H9 (cell line): ENCODE measurements at regions not wholly inside any gene's neighbourhood (a gene's known extent, or its start where the extent isn't known, plus 50 kb on each side); places are given as distances from the start of the nearest gene placed in this dataset.

Source experiments
- DNase-seq: peaks from one replicate; pipeline ENCODE4 v3.0.0-alpha.2; 2017
- H2AFZ ChIP-seq: one replicate; pipeline ENCODE4 v1.6.1; 2013; ENCODE audit warnings: mild to moderate bottlenecking, low read length, control low read depth, moderate library complexity
- H2AK5ac ChIP-seq: 2 replicates; pipeline ENCODE4 v1.6.1; 2013; ENCODE audit warnings: low read length, control low read depth, mixed read lengths; ENCODE audit not compliant: insufficient read length
- H2BK120ac ChIP-seq: one replicate; pipeline ENCODE4 v1.6.1; 2013; ENCODE audit warnings: low read depth, mild to moderate bottlenecking, low read length, control low read depth, inconsistent platforms; ENCODE audit not compliant: poor library complexity, severe bottlenecking
- H2BK12ac ChIP-seq: 2 replicates; pipeline ENCODE4 v1.6.1; 2013; ENCODE audit warnings: low read length, control low read depth, mixed read lengths, low read depth; ENCODE audit not compliant: insufficient read length
- H2BK15ac ChIP-seq: 2 replicates; pipeline ENCODE4 v1.6.1; 2013; ENCODE audit warnings: low read depth, low read length, control low read depth
- H2BK20ac ChIP-seq: one replicate; pipeline ENCODE4 v1.6.1; 2013; ENCODE audit warnings: low read depth, mild to moderate bottlenecking, low read length, control low read depth, inconsistent platforms; ENCODE audit not compliant: poor library complexity, severe bottlenecking
- H2BK5ac ChIP-seq: 2 replicates; pipeline ENCODE4 v1.6.1; 2013; ENCODE audit warnings: low read length, control low read depth, mixed read lengths; ENCODE audit not compliant: insufficient read length
- H3K14ac ChIP-seq: 2 replicates; pipeline ENCODE4 v1.6.1; 2013; ENCODE audit warnings: low read length, control low read depth; ENCODE audit not compliant: insufficient read depth
- H3K18ac ChIP-seq: 2 replicates; pipeline ENCODE4 v1.6.1; 2013; ENCODE audit warnings: low read depth, mild to moderate bottlenecking, mixed read lengths, low read length, control low read depth; ENCODE audit not compliant: insufficient read length
- H3K23ac ChIP-seq: 2 replicates; pipeline ENCODE4 v1.6.1; 2013; ENCODE audit warnings: low read length, control low read depth, mixed read lengths, low read depth; ENCODE audit not compliant: insufficient read length
- H3K23me2 ChIP-seq: 2 replicates; pipeline ENCODE4 v1.6.1; 2013; ENCODE audit warnings: low read depth, mild to moderate bottlenecking, mixed read lengths, low read length, control low read depth; ENCODE audit not compliant: insufficient read length, poor library complexity, severe bottlenecking
- H3K27ac ChIP-seq: 2 replicates; pipeline ENCODE4 v1.5.1; 2013; ENCODE audit warnings: low read length, control low read depth, mixed read lengths, low read depth; ENCODE audit not compliant: insufficient read length
- H3K27me3 ChIP-seq: 2 replicates; pipeline ENCODE4 v1.6.1; 2013; ENCODE audit warnings: low read length, control low read depth, inconsistent platforms; ENCODE audit not compliant: insufficient read depth
- H3K4ac ChIP-seq: 2 replicates; pipeline ENCODE4 v1.6.1; 2013; ENCODE audit warnings: low read depth, mild to moderate bottlenecking, control low read depth, inconsistent platforms, low read length, moderate library complexity
- H3K4me1 ChIP-seq: 2 replicates; pipeline ENCODE4 v1.6.1; 2013; ENCODE audit warnings: low read length, control low read depth, inconsistent platforms; ENCODE audit not compliant: insufficient read depth
- H3K4me2 ChIP-seq: 2 replicates; pipeline ENCODE4 v1.6.1; 2013; ENCODE audit warnings: low read length, control low read depth, mixed read lengths; ENCODE audit not compliant: insufficient read length, insufficient read depth
- H3K56ac ChIP-seq: 2 replicates; pipeline ENCODE4 v1.6.1; 2013; ENCODE audit warnings: low read depth, mild to moderate bottlenecking, mixed read lengths, low read length, control low read depth; ENCODE audit not compliant: insufficient read length
- H3K79me1 ChIP-seq: 2 replicates; pipeline ENCODE4 v1.6.1; 2013; ENCODE audit warnings: low read depth, mild to moderate bottlenecking, moderate library complexity, low read length, control low read depth, inconsistent platforms; ENCODE audit not compliant: insufficient read depth, poor library complexity, severe bottlenecking
- H3K79me2 ChIP-seq: 2 replicates; pipeline ENCODE4 v1.6.1; 2013; ENCODE audit warnings: low read length, control low read depth, inconsistent platforms; ENCODE audit not compliant: insufficient read depth
- H3K9ac ChIP-seq: 2 replicates; pipeline ENCODE4 v1.6.1; 2013; ENCODE audit warnings: low read length, control low read depth, mixed read lengths; ENCODE audit not compliant: insufficient read length; ENCODE audit errors: extremely low read depth
- H3K9me3 ChIP-seq: one replicate; pipeline ENCODE4 v1.6.1; 2013; ENCODE audit warnings: low read depth, low read length, inconsistent platforms; ENCODE audit not compliant: control insufficient read depth
- H3T11ph ChIP-seq: one replicate; pipeline ENCODE4 v1.6.1; 2013; ENCODE audit warnings: mild to moderate bottlenecking, low read length, control low read depth, inconsistent platforms
- H4K20me1 ChIP-seq: one replicate; pipeline ENCODE4 v1.6.1; 2013; ENCODE audit not compliant: control insufficient read depth, insufficient read length, insufficient read depth
- H4K5ac ChIP-seq: 2 replicates; pipeline ENCODE4 v1.6.1; 2013; ENCODE audit warnings: low read depth, mild to moderate bottlenecking, mixed read lengths, low read length, control low read depth; ENCODE audit not compliant: insufficient read length
- H4K8ac ChIP-seq: replicated peaks from 2 replicates; pipeline ENCODE4 v1.6.1; 2013; ENCODE audit warnings: low read length, control low read depth, mixed read lengths, low read depth; ENCODE audit not compliant: insufficient read length
- H4K91ac ChIP-seq: 2 replicates; pipeline ENCODE4 v1.6.1; 2013; ENCODE audit warnings: low read depth, mild to moderate bottlenecking, moderate library complexity, mixed read lengths, low read length, control low read depth; ENCODE audit not compliant: insufficient read length
- H3K27ac Mint-ChIP-seq, 3 experiments: 2 replicates in 2 of 3; 3 replicates in 1 of 3; pipeline ENCODE4 v1.8.0; 2020 to 2021; ENCODE audit warnings: mixed read lengths in 3 of 3, mild to moderate bottlenecking in 1 of 3, moderate library complexity in 1 of 3
- H3K27me3 Mint-ChIP-seq: 2 replicates; pipeline ENCODE4 v1.8.0; 2021; ENCODE audit warnings: low read depth, mild to moderate bottlenecking, moderate library complexity, mixed read lengths
- H3K36me3 Mint-ChIP-seq, 3 experiments: 2 replicates in 2 of 3; 3 replicates in 1 of 3; pipeline ENCODE4 v1.8.0; 2020 to 2021; ENCODE audit warnings: low read depth in 3 of 3, mixed read lengths in 3 of 3; ENCODE audit not compliant: insufficient read depth in 1 of 3
- H3K4me1 Mint-ChIP-seq, 2 experiments: 2 replicates each; pipeline ENCODE4 v1.8.0; 2020; ENCODE audit warnings: mixed read lengths in 2 of 2
- H3K4me3 Mint-ChIP-seq, 2 experiments: 2 replicates in 1 of 2; 3 replicates in 1 of 2; pipeline ENCODE4 v1.8.0; 2020 to 2021; ENCODE audit warnings: mild to moderate bottlenecking in 2 of 2, mixed read lengths in 2 of 2, moderate library complexity in 1 of 2
- H3K9me3 Mint-ChIP-seq, 2 experiments: 2 replicates in 1 of 2; 3 replicates in 1 of 2; pipeline ENCODE4 v1.8.0; 2020; ENCODE audit warnings: mild to moderate bottlenecking in 2 of 2, mixed read lengths in 2 of 2, moderate library complexity in 1 of 2
- WGBS: extraction: QIAGEN DNeasy Blood & Tissue Kit; methylation state at CpG from one replicate; pipeline ENCODE4 v1.1.7; 2013; ENCODE audit warnings: missing lambda C conversion rate, low lambda C conversion rate, mixed read lengths; ENCODE audit not compliant: insufficient read length; ENCODE audit errors: extremely low coverage; 5-methylcytosine and 5-hydroxymethylcytosine counted together
- TF ChIP-seq, protein P1 (sequence below): fragments of 200-600 bp; sonication (generic); conservative IDR thresholded peaks from 3 replicates; pipeline ENCODE4 v1.8.0; 2021; ENCODE audit warnings: antibody characterized with exemption, mild to moderate bottlenecking

DNA sequence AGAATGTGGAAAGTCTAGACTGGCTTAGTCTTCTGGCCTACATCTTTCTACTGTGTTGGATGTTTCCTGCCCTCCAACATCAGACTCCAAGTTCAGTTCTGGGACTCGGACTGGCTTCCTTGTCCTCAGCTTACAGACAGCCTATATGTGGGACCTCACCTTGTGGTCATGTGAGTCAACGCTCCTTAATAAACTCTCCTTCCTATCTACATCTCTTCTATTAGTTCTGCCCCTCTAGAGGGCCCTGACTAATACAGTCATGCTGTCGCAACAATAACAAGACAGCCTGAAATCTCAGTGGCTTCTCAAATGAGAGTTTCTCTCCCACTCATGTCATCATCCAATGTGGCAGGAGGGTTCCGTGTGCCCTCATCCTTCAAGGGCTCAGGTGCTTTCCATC is 347.8 kb downstream of the MZT1 start:
- no peak for DNase-seq
- Histone ChIP-seq H2BK20ac (no peak overlapping the region), H2AFZ (no peak overlapping the region), H2BK5ac (no peak overlapping the region), H2BK12ac (no peak overlapping the region), H3K4me2 (no peak overlapping the region), H3K27ac (no peak overlapping the region), H2AK5ac (no peak overlapping the region), H3K23ac (no peak overlapping the region), H3K79me2 (no peaks in the 10 kb centered on the region), H2BK15ac (no peak overlapping the region), H4K20me1 (no peaks in the 10 kb centered on the region), H3T11ph (no peak overlapping the region), H4K91ac (no peak overlapping the region), H2BK120ac (no peak overlapping the region), H3K9ac (no peak overlapping the region), H3K56ac (no peak overlapping the region), H4K5ac (no peak overlapping the region), H3K79me1 (no peaks in the 10 kb centered on the region), H3K9me3 (no peaks in the 10 kb centered on the region), H3K14ac (no peak overlapping the region), H3K23me2 (no peaks in the 10 kb centered on the region), H3K4me1 (no peaks in the 10 kb centered on the region), H4K8ac (no peak overlapping the region), H3K18ac (no peak overlapping the region), H3K4ac (no peak overlapping the region), H3K27me3 (no peaks in the 10 kb centered on the region)
- Mint-ChIP-seq H3K36me3 (no peaks in the 10 kb centered on the region), H3K9me3 (no peaks in the 10 kb centered on the region), H3K4me3 (no peak overlapping the region), H3K27ac (peak overlapping the region in 1 of 3 experiments; percentile 47; a peak in 1 of 7 replicates), H3K27me3 (no peaks in the 10 kb centered on the region), H3K4me1 (no peaks in the 10 kb centered on the region)
- TF ChIP-seq, protein P1, sequence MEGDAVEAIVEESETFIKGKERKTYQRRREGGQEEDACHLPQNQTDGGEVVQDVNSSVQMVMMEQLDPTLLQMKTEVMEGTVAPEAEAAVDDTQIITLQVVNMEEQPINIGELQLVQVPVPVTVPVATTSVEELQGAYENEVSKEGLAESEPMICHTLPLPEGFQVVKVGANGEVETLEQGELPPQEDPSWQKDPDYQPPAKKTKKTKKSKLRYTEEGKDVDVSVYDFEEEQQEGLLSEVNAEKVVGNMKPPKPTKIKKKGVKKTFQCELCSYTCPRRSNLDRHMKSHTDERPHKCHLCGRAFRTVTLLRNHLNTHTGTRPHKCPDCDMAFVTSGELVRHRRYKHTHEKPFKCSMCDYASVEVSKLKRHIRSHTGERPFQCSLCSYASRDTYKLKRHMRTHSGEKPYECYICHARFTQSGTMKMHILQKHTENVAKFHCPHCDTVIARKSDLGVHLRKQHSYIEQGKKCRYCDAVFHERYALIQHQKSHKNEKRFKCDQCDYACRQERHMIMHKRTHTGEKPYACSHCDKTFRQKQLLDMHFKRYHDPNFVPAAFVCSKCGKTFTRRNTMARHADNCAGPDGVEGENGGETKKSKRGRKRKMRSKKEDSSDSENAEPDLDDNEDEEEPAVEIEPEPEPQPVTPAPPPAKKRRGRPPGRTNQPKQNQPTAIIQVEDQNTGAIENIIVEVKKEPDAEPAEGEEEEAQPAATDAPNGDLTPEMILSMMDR = no peak
- no CpG with 5 or more reads among the region's 4 CpGs for WGBS
